WI38 (cell line): ENCODE measurements at regions not wholly inside any gene's neighbourhood (a gene's known extent, or its start where the extent isn't known, plus 50 kb on each side); places are given as distances from the start of the nearest gene placed in this dataset.

ENCODE experiments used
- H3K4me3 ChIP-seq: 2 replicates; pipeline ENCODE4 v1.5.1; 2011; ENCODE audit warnings: low read depth, mild to moderate bottlenecking, control low read depth, low read length
- TF ChIP-seq, protein P1 (sequence below): IDR thresholded peaks from 2 replicates; pipeline ENCODE4 v1.5.1; 2012; ENCODE audit warnings: low read depth, mild to moderate bottlenecking, control low read depth, low read length

DNA sequence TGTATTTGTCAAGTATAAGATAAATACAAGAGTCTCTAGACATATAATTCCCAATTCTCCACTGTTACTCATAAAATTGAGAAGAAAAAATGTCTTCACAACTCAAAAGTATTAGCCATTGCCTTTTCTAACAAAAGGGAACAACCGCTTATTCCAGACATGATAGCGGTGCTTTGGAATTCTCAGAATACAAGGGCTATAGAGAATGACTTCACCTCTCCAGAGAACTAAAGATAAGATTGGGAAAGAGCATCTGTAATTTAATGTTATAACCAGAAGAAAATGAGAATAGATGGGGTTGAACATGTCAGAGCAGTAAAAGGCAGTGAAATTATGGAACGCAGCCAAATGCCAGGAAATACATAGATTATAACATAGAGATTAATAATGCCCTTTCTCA is 730.8 kb downstream of the C6orf118 start:
- TF ChIP-seq, protein P1, sequence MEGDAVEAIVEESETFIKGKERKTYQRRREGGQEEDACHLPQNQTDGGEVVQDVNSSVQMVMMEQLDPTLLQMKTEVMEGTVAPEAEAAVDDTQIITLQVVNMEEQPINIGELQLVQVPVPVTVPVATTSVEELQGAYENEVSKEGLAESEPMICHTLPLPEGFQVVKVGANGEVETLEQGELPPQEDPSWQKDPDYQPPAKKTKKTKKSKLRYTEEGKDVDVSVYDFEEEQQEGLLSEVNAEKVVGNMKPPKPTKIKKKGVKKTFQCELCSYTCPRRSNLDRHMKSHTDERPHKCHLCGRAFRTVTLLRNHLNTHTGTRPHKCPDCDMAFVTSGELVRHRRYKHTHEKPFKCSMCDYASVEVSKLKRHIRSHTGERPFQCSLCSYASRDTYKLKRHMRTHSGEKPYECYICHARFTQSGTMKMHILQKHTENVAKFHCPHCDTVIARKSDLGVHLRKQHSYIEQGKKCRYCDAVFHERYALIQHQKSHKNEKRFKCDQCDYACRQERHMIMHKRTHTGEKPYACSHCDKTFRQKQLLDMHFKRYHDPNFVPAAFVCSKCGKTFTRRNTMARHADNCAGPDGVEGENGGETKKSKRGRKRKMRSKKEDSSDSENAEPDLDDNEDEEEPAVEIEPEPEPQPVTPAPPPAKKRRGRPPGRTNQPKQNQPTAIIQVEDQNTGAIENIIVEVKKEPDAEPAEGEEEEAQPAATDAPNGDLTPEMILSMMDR: no peak
- no peak overlapping the region for H3K4me3 ChIP-seq

DNA sequence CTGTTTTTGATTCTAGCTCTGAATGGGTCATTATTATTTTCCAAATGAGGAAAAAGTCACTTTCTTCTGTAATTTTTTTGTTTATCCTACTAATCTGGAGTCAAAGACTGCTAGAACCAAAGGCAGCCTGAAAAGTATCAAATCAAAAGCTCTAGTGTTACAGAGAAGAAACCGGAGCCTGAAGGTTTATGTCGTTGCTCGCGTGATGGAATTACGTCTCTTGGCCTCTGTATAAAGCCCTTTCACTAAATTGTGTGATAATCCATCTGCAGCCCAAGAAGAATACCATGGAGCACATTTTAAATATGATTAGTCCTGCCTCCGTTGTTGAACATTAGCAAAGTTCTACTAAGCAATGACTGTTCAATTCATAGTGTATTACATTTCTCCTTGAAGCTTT is 738.6 kb downstream of the C6orf118 start:
- no peak overlapping the region for H3K4me3 ChIP-seq
- TF ChIP-seq, protein P1: no peak

DNA sequence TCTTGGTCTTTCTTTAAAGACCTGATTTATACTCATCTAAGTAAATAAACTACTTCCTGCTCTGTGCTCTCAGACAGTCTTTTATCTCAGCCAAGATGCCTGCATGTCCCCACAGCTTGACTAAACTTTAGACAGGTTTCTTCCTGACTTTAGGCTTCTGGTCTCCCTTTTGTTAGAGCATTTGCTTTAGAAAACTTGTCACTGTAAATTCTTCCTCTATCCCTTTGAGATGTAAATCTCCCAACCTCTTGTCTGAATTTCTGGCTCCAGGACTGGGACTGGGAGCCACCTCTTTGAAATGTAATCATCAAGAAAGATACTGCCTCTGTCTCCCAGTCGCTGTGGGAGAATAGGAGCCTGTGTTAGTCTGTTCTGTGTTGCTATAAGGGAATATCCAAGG is 739.9 kb downstream of the C6orf118 start:
- TF ChIP-seq, protein P1: no peak
- H3K4me3 ChIP-seq: no peak overlapping the region

DNA sequence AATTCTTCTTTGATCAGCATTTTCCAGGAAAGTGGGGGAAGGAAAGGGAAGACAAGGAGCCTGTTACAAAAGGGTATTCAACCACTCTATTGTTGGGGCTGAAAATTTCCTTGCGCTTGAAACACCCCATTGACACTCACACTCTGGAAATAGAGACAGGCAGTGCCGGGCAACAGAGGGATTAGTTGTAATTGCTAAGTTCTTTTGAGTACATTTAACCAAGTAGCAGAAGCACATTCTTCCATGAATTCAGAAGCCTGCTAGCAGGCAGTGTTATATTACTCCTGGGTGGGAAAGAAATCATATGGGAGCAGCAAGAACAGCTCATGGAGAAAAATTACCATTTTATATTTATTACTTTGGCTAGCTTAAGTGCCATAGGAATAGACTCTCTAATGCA is 745.5 kb downstream of the C6orf118 start:
- TF ChIP-seq, protein P1: no peak
- H3K4me3 ChIP-seq: no peak overlapping the region

DNA sequence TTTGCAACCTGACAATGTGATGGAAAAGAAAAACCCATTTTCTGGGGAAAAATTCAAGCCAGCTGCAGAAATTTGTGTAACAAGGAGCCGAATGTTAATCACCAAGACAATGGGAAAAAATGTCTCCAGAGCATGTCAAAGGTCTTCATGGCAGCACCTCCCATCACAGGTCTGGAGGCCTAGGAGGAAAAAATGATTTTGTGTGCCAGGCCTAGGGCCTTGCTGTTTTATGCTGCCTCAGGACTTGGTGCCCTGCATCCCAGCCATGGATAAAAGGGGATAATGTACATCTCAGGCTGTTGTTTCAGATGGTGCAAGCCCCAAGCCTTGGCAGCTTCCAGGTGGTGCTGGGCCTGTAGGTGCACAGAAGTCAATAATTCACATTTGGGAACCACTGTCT is 747.7 kb downstream of the C6orf118 start:
- no peak overlapping the region for H3K4me3 ChIP-seq
- TF ChIP-seq, protein P1: no peak

DNA sequence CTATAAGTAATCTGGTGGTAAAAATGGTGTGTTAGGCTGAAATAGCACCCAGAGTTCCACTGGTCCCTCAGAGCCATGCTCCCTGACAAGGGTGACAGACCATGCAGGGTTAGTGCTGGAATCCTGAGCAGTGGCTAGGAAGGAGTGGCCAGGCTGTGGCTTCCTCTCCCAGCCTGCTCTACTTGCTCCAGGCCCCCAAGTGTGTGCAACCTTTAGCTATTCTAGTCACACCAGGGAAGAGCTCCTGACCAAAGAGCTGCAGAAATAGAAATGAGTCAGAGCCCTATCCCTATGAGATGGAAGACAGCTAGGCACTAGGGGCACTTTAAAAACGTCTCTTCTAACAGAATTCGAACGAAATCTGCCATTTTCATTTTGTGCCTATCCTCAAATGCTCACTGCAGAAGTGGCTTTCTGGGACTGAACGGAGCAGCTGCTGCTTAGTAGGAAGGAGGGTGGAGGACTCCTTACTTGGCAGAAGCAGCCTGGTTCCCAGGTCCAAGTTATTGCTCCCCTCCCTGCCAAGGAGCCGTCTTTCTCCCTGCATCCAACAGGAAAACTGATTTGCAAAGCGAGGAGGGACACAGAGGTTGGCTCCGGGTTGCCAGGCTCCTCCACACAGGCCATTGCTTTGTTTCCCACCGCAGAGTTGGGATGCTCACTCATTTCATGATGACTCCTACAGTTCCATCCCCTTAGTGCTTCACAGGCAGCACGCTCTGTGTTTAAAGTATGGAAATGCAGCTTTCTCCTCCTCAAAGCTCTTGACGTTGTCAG is 754.5 kb downstream of the C6orf118 start:
- TF ChIP-seq, protein P1: no peak
- no peak overlapping the region for H3K4me3 ChIP-seq

DNA sequence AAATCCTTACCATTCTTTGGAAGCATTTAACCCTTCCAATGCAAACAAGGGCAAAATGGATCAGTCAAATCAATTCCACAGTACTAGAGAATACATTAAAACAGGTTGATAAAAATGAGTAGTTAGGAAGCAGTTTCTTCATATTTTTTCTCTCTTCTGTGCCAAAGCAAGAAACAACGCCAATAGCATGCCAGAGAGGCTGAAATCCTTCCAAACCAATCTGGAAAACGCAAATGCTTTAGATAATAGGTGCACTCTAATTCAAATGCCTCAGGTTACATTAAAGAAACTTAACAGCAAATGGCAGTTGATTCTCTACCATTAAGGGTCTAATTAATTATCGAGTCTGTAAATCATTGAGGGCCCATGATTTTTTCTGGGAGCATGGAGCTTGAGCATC is 755.2 kb downstream of the C6orf118 start:
- TF ChIP-seq, protein P1: no peak
- no peak overlapping the region for H3K4me3 ChIP-seq
